WTC11 (cell line): ENCODE measurements at regions not wholly inside any gene's neighbourhood (a gene's known extent, or its start where the extent isn't known, plus 50 kb on each side); places are given as distances from the start of the nearest gene placed in this dataset.

Experiments used
- GTF2I ChIP-seq: fragments of 250-450 bp; sonication (Bioruptor Pico); conservative IDR thresholded peaks from 2 replicates; pipeline ENCODE4 v1.4.0; 2021; ENCODE audit warnings: mild to moderate bottlenecking
- JUN ChIP-seq: sonication (generic); formaldehyde crosslinking; IDR thresholded peaks from 2 replicates; pipeline ENCODE4 v1.8.0; 2023; ENCODE audit warnings: mild to moderate bottlenecking, missing genetic modification reagents
- NFE2L1 ChIP-seq: sonication (generic); formaldehyde crosslinking; IDR thresholded peaks from 2 replicates; pipeline ENCODE4 v1.8.1; 2023; ENCODE audit warnings: missing genetic modification reagents
- ZNF416 ChIP-seq: fragments of 250-450 bp; sonication (Bioruptor Pico); IDR thresholded peaks from 2 replicates; pipeline ENCODE4 v1.9.0; 2021; ENCODE audit warnings: mild to moderate bottlenecking, inconsistent platforms
- TF ChIP-seq, protein P1 (sequence below): fragments of 200-600 bp; IDR thresholded peaks from 2 replicates; pipeline ENCODE4 v1.8.0; 2022; ENCODE audit warnings: antibody characterized with exemption
- TF ChIP-seq, protein P2 (sequence below): sonication (generic); formaldehyde crosslinking; IDR thresholded peaks from 2 replicates; pipeline ENCODE4 v1.8.0; 2023; ENCODE audit warnings: missing genetic modification reagents

DNA sequence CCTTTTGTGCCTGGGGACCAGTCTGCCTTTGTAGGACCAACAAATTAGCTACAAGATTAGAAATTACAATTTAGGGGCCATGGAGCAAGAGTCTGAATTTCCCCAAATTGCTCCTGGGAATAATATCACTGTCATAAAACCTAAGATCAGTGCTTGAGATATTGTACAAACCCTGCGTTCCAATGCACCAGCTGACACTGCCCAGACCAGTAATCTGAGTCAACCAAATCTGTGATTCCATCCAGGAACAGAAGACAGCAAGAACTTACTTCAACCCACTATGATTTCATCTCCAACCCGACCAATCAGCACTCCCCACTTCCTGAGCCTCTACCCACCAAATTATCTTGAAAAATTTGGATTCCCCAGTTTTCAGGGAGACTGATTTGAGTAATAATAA lies 1305.0 kb upstream of the NRXN1 start:
- TF ChIP-seq, protein P1, sequence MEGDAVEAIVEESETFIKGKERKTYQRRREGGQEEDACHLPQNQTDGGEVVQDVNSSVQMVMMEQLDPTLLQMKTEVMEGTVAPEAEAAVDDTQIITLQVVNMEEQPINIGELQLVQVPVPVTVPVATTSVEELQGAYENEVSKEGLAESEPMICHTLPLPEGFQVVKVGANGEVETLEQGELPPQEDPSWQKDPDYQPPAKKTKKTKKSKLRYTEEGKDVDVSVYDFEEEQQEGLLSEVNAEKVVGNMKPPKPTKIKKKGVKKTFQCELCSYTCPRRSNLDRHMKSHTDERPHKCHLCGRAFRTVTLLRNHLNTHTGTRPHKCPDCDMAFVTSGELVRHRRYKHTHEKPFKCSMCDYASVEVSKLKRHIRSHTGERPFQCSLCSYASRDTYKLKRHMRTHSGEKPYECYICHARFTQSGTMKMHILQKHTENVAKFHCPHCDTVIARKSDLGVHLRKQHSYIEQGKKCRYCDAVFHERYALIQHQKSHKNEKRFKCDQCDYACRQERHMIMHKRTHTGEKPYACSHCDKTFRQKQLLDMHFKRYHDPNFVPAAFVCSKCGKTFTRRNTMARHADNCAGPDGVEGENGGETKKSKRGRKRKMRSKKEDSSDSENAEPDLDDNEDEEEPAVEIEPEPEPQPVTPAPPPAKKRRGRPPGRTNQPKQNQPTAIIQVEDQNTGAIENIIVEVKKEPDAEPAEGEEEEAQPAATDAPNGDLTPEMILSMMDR, result no peak
- TF ChIP-seq JUN (CRISPR knock-in tag) (no peak), GTF2I (CRISPR knock-in tag) (no peak), NFE2L1 (CRISPR knock-in tag) (no peak), ZNF416 (CRISPR knock-in tag) (no peak)
- TF ChIP-seq, protein P2, sequence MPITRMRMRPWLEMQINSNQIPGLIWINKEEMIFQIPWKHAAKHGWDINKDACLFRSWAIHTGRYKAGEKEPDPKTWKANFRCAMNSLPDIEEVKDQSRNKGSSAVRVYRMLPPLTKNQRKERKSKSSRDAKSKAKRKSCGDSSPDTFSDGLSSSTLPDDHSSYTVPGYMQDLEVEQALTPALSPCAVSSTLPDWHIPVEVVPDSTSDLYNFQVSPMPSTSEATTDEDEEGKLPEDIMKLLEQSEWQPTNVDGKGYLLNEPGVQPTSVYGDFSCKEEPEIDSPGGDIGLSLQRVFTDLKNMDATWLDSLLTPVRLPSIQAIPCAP (CRISPR knock-in tag), result no peak
